IMR-90 (cell line): ENCODE measurements at regions not wholly inside any gene's neighbourhood (a gene's known extent, or its start where the extent isn't known, plus 50 kb on each side); places are given as distances from the start of the nearest gene placed in this dataset.

Experiments used
- ATAC-seq: fragments of 200-7000 bp; cut with Tn5 transposase; 2 replicates; pipeline ENCODE4 v1.9.1; 2020; ENCODE audit warnings: low read depth, mild to moderate bottlenecking, moderate library complexity
- BruUV-seq: library from RNA; stranded (reverse); fragments of 400-500 nt; replicated peaks from 2 replicates; lab custom pipeline; 2021; lab: Mats Ljungman, UMichigan
- CTCF ChIA-PET: fragments of 300-600 bp; formaldehyde crosslinking; extraction: SDS; loops from one replicate; lab custom pipeline; 2021; ENCODE audit warnings: antibody characterized with exemption; lab: Yijun Ruan, JAX
- POLR2A ChIA-PET: fragments of 300-600 bp; sonication (Branson Sonifier 250); formaldehyde crosslinking; loops from one replicate; lab custom pipeline; 2022; ENCODE audit warnings: antibody characterized with exemption; ENCODE audit not compliant: unreplicated experiment; lab: Charles Lee
- DNase-seq: peaks from one replicate; pipeline ENCODE4 v3.0.0; 2013
- H2AFZ ChIP-seq: replicated peaks from 2 replicates; pipeline ENCODE3; 2013; ENCODE audit warnings: low read length, mild to moderate bottlenecking; ENCODE audit not compliant: poor library complexity
- H2AK5ac ChIP-seq: 2 replicates; pipeline ENCODE4 v1.6.1; 2013; ENCODE audit warnings: low read depth, low read length, inconsistent platforms
- H2AK9ac ChIP-seq: replicated peaks from 2 replicates; pipeline ENCODE3; 2013; ENCODE audit warnings: mild to moderate bottlenecking, low read depth, low read length, moderate library complexity; ENCODE audit not compliant: poor library complexity
- H2BK120ac ChIP-seq: 2 replicates; pipeline ENCODE4 v1.6.1; 2013; ENCODE audit warnings: low read depth, low read length, inconsistent platforms
- H2BK15ac ChIP-seq: 3 replicates; pipeline ENCODE4 v1.6.1; 2013; ENCODE audit warnings: low read depth, low read length, inconsistent platforms
- H2BK20ac ChIP-seq: 2 replicates; pipeline ENCODE4 v1.6.1; 2013; ENCODE audit warnings: low read depth, mild to moderate bottlenecking, inconsistent platforms, low read length, moderate library complexity
- H2BK5ac ChIP-seq: 2 replicates; pipeline ENCODE4 v1.6.1; 2013; ENCODE audit warnings: mild to moderate bottlenecking, low read depth, low read length, inconsistent platforms; ENCODE audit not compliant: poor library complexity, severe bottlenecking
- H3K14ac ChIP-seq: replicated peaks from 2 replicates; pipeline ENCODE4 v1.6.1; 2013; ENCODE audit warnings: low read depth, low read length, inconsistent platforms
- H3K18ac ChIP-seq: 2 replicates; pipeline ENCODE4 v1.6.1; 2013; ENCODE audit warnings: low read depth, low read length, control low read depth
- H3K23ac ChIP-seq: 2 replicates; pipeline ENCODE4 v1.6.1; 2013; ENCODE audit warnings: low read depth, low read length, inconsistent platforms
- H3K27ac ChIP-seq: 2 replicates; pipeline ENCODE4 v1.5.1; 2013; ENCODE audit warnings: mild to moderate bottlenecking, control low read depth, low read length; ENCODE audit not compliant: insufficient read depth
- H3K27me3 ChIP-seq: 2 replicates; pipeline ENCODE4 v1.6.1; 2013; ENCODE audit warnings: low read length; ENCODE audit not compliant: control insufficient read depth, insufficient read depth
- H3K36me3 ChIP-seq: 2 replicates; pipeline ENCODE4 v1.6.1; 2013; ENCODE audit warnings: low read length, mixed read lengths; ENCODE audit not compliant: control insufficient read depth, insufficient read depth
- H3K4ac ChIP-seq: 2 replicates; pipeline ENCODE4 v1.6.1; 2013; ENCODE audit warnings: low read depth, low read length, inconsistent platforms
- H3K4me1 ChIP-seq: 2 replicates; pipeline ENCODE4 v1.6.1; 2013; ENCODE audit warnings: low read length, mixed read lengths; ENCODE audit not compliant: control insufficient read depth, insufficient read depth
- H3K4me2 ChIP-seq: 2 replicates; pipeline ENCODE4 v1.6.1; 2013; ENCODE audit warnings: low read depth, mild to moderate bottlenecking, control low read depth, low read length, moderate library complexity
- H3K4me3 ChIP-seq: 2 replicates; pipeline ENCODE4 v1.5.1; 2013; ENCODE audit warnings: low read depth, mild to moderate bottlenecking, control low read depth, low read length, moderate library complexity; ENCODE audit not compliant: insufficient read depth
- H3K56ac ChIP-seq: 2 replicates; pipeline ENCODE4 v1.6.1; 2013; ENCODE audit warnings: low read length, inconsistent platforms; ENCODE audit not compliant: insufficient read depth; ENCODE audit errors: extremely low read depth
- H3K79me1 ChIP-seq, 2 experiments: 2 replicates each; pipeline ENCODE4 v1.6.1; 2013; ENCODE audit warnings: low read length in 2 of 2, inconsistent platforms in 1 of 2, low read depth in 1 of 2
- H3K9ac ChIP-seq: 2 replicates; pipeline ENCODE4 v1.6.1; 2013; ENCODE audit warnings: low read depth, low read length, control low read depth
- H3K9me1 ChIP-seq: 2 replicates; pipeline ENCODE4 v1.6.1; 2013; ENCODE audit warnings: low read length, inconsistent platforms; ENCODE audit not compliant: insufficient read depth
- H3K9me3 ChIP-seq: 2 replicates; pipeline ENCODE4 v1.6.1; 2013; ENCODE audit warnings: low read length; ENCODE audit not compliant: control insufficient read depth, insufficient read depth
- H4K20me1 ChIP-seq: 2 replicates; pipeline ENCODE4 v1.6.1; 2013; ENCODE audit warnings: low read length, inconsistent platforms; ENCODE audit not compliant: insufficient read depth
- H4K5ac ChIP-seq: 2 replicates; pipeline ENCODE4 v1.6.1; 2013; ENCODE audit warnings: mild to moderate bottlenecking, low read depth, low read length, control low read depth
- H4K8ac ChIP-seq, 2 experiments: 2 replicates each; pipeline ENCODE4 v1.6.1; 2013; ENCODE audit warnings: low read depth in 2 of 2, low read length in 2 of 2, control low read depth in 1 of 2, inconsistent platforms in 1 of 2
- H4K91ac ChIP-seq: 2 replicates; pipeline ENCODE4 v1.6.1; 2013; ENCODE audit warnings: low read depth, low read length, inconsistent platforms; ENCODE audit not compliant: insufficient read depth
- CEBPB ChIP-seq: IDR thresholded peaks from 2 replicates; pipeline ENCODE4 v1.6.1; 2012; ENCODE audit warnings: low read depth, low read length, improper control_type of control experiment
- CHD1 ChIP-seq: IDR thresholded peaks from 2 replicates; pipeline ENCODE4 v1.6.1; 2012; ENCODE audit warnings: low read depth, low read length, improper control_type of control experiment
- FOS ChIP-seq: fragments of 150-350 bp; IDR thresholded peaks from 2 replicates; pipeline ENCODE4 v1.6.1; 2016; ENCODE audit warnings: low read depth, low read length
- MAFK ChIP-seq: IDR thresholded peaks from 2 replicates; pipeline ENCODE4 v1.6.1; 2012; ENCODE audit warnings: low read depth, low read length, improper control_type of control experiment
- MXI1 ChIP-seq: IDR thresholded peaks from 2 replicates; pipeline ENCODE4 v1.6.1; 2012; ENCODE audit warnings: low read depth, mild to moderate bottlenecking, low read length, moderate library complexity, borderline replicate concordance
- RAD21 ChIP-seq: IDR thresholded peaks from 2 replicates; pipeline ENCODE4 v1.6.1; 2012; ENCODE audit warnings: low read length, improper control_type of control experiment
- SMC3 ChIP-seq: fragments of 150-350 bp; IDR thresholded peaks from 2 replicates; pipeline ENCODE4 v1.6.1; 2016; ENCODE audit warnings: low read depth, mild to moderate bottlenecking, antibody characterized with exemption, low read length, moderate library complexity
- WGBS, 2 experiments: methylation state at CpG; one replicate each; pipeline versions ENCODE4 v1.1.5 to v1.1.7; 2013; ENCODE audit warnings: missing lambda C conversion rate in 2 of 2; ENCODE audit not compliant: insufficient read length in 1 of 2; ENCODE audit errors: extremely low coverage in 2 of 2; 5-methylcytosine and 5-hydroxymethylcytosine counted together
- dilution Hi-C: fragments of 300-500 bp; cut with HindIII; formaldehyde crosslinking; loops from one replicate; pipeline ENCODE4 v1.14.3; 2018; ENCODE audit warnings: low sequenced_read_pairs; ENCODE audit not compliant: unreplicated experiment
- in situ Hi-C: fragments of 300-500 bp; cut with MboI; formaldehyde crosslinking; loops from 3 replicates; pipeline ENCODE4 v1.14.3; 2019; ENCODE audit warnings: low sequenced_read_pairs, inconsistent platforms, mixed read lengths
- intact Hi-C: fragments of 100-400 bp; cut with micrococcal nuclease; formaldehyde crosslinking; loops from 2 replicates; pipeline ENCODE4 v1.10.0; 2022

DNA sequence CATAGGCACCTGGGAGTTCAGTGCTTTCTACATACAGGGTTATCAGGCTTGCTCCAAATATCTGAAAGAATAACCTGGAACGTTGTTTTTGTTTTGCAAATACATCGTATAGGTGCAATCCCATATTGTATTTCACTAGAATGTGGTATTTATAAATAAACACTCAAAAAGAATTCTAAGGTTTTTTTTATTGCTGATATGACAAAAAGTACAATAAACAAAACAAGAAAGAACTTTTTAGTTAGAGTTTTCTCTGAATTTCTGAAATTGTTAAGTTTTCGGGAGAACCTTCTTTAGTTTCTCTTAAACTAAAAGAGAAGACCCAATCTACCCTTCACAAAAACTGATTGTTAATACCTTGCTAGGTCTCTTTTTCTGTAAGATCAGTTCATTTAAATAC, 225.8 kb downstream of the CCDC59 start:
- Histone ChIP-seq H3K56ac (no peak overlapping the region), H3K27me3 (no peaks in the 10 kb centered on the region), H3K9me1 (no peaks in the 10 kb centered on the region), H2AK5ac (no peak overlapping the region), H2AFZ (no peak overlapping the region), H2BK5ac (no peak overlapping the region), H2BK15ac (no peak overlapping the region), H4K20me1 (no peaks in the 10 kb centered on the region), H2BK120ac (no peak overlapping the region), H3K9me3 (peaks cover 7% of the 10 kb centered on the region), H3K23ac (no peak overlapping the region), H4K91ac (no peak overlapping the region), H3K9ac (no peak overlapping the region), H2AK9ac (no peak overlapping the region), H4K5ac (no peak overlapping the region), H3K27ac (no peak overlapping the region), H3K4me2 (no peak overlapping the region), H3K18ac (no peak overlapping the region), H3K4me3 (no peak overlapping the region), H3K14ac (no peak overlapping the region), H4K8ac (no peak overlapping the region), H3K79me1 (no peaks in the 10 kb centered on the region), H2BK20ac (no peak overlapping the region), H3K4ac (no peak overlapping the region), H3K4me1 (no peaks in the 10 kb centered on the region), H3K36me3 (no peaks in the 10 kb centered on the region)
- ChIA-PET POLR2A (no interaction called here), CTCF (no interaction called here)
- WGBS, 2 experiments: no CpG with 5 or more reads among the region's 3 CpGs
- DNase-seq (no peak), ATAC-seq (no peak)
- intact Hi-C loops (no loop called here), dilution Hi-C loops (no loop called here), in situ Hi-C loops (no loop called here)
- TF ChIP-seq FOS (no peak), MXI1 (no peak), SMC3 (no peak), CHD1 (no peak), MAFK (peak; percentile 93), RAD21 (no peak), CEBPB (no peak)
- no TSS peak for BruUV-seq
